ENCODE measurements at regions not wholly inside any gene's neighbourhood (a gene's known extent, or its start where the extent isn't known, plus 50 kb on each side); places are given as distances from the start of the nearest gene placed in this dataset.
"Not testable (repeated sequence)": the region's sequence is repeated elsewhere in the genome, so short reads cannot be mapped to it uniquely, and the experiment has no call there.

- H3K9me3 ChIP-seq (ENCODE audit: low read depth, low read length): no peaks in the 10 kb centered on the region
- H3K27me3 ChIP-seq (ENCODE audit: insufficient read depth, low read length): no peaks in the 10 kb centered on the region
- DNase-seq (ENCODE audit: insufficient read length, low spot score, missing footprints): no peak
- no peaks in the 10 kb centered on the region for H3K79me2 ChIP-seq (ENCODE audit: insufficient read depth, low read length)
- no peaks in the 10 kb centered on the region for H4K20me1 ChIP-seq (ENCODE audit: insufficient read depth, low read length)
- H3K4me1 ChIP-seq (ENCODE audit: insufficient read depth, low read length): peaks cover 29% of the 10 kb centered on the region
- H3K4me2 ChIP-seq (ENCODE audit: insufficient read depth, low read length): no peak overlapping the region
- no peak overlapping the region for H3K27ac ChIP-seq (ENCODE audit: low read depth, low read length)
- TF ChIP-seq CTCF (IDR thresholded peaks at IDR 0.05; ENCODE audit: extremely low read depth, low read depth, low read length): no peak
- H3K36me3 ChIP-seq (ENCODE audit: insufficient read depth, low read length): no peaks in the 10 kb centered on the region
- no peak overlapping the region for H3K4me3 ChIP-seq (ENCODE audit: insufficient read depth, low read length)
- H2AFZ ChIP-seq (ENCODE audit: low read length): no peak overlapping the region
Observed at GRCh38 chr13:50509167-50509566, 334.3 kb downstream of the DLEU7 start.

DNA sequence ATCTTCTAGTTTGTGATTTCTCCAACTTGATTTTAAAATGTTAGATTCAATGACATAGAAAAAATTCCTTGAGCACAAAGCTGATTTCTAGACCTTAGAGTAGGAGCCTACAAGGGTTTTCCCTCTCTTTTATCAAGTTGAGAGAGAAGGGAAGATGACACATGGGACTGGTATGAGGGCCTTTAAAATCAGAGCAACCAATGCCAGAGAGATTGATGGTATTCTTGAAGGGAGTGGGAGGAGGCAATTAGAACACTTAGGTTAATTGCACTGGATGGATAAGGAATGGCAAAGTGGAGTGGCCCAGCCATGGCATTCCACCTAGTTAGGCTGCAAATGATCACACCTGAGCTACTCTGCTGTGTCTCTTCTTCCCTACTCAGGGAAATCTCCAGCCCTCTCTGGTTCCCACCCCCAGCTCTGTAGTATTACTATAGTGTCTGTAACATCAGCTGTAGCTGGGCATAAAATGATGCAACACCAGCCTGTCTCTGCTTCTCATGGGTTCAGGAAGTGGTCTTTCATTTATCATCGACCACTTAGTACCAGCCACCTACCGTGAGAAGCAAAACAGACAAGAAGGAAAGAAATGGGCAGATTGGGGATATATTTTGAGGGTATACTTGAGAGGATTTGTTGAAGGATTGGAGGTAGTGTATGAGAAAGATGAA is 333.6 kb downstream of the DLEU7 start:
- Histone ChIP-seq H3K27me3 (ENCODE audit: insufficient read depth, low read length) (no peaks in the 10 kb centered on the region), H2AFZ (ENCODE audit: low read length) (no peak overlapping the region), H3K4me2 (ENCODE audit: insufficient read depth, low read length) (no peak overlapping the region), H3K9me3 (ENCODE audit: low read depth, low read length) (no peaks in the 10 kb centered on the region), H4K20me1 (ENCODE audit: insufficient read depth, low read length) (no peaks in the 10 kb centered on the region), H3K27ac (ENCODE audit: low read depth, low read length) (no peak overlapping the region), H3K4me1 (ENCODE audit: insufficient read depth, low read length) (peaks cover 29% of the 10 kb centered on the region), H3K4me3 (ENCODE audit: insufficient read depth, low read length) (no peak overlapping the region), H3K79me2 (ENCODE audit: insufficient read depth, low read length) (no peaks in the 10 kb centered on the region), H3K36me3 (ENCODE audit: insufficient read depth, low read length) (no peaks in the 10 kb centered on the region)
- no peak for TF ChIP-seq CTCF (IDR thresholded peaks at IDR 0.05; ENCODE audit: extremely low read depth, low read depth, low read length)
- no peak for DNase-seq (ENCODE audit: insufficient read length, low spot score, missing footprints)

DNA sequence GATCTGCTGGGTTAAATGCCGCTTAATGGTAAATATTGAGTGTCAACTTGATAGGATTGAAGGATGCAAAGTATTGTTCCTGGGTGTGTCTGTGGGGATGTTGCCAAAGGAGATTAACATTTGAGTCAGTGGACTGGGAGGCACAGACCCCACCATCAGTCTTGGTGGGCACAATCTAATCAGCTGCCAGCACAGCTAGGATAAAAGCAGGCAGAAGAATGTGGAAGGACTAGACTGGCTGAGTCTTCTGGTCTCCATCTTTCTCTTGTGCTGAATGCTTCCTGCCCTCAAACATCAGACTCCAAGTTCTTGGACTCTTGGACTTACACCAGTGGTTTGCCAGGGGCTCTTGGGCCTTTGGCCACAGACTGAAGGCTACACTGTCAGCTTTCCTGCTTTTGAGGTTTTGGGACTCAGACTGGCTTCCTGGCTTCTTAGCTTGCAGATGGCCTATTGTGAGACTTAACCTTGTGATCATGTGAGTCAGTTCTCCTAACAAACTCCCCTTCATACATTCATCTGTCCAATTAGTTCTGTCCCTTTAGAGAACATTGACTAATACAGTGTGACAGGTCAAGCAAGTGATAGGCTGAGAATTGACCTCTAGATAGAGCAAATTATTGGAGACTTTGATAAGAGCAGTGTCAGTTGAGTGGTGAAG is 332.5 kb downstream of the DLEU7 start:
- not testable (repeated sequence) for H3K27me3 ChIP-seq (ENCODE audit: insufficient read depth, low read length); H3K79me2 ChIP-seq (ENCODE audit: insufficient read depth, low read length); DNase-seq (ENCODE audit: insufficient read length, low spot score, missing footprints); H3K9me3 ChIP-seq (ENCODE audit: low read depth, low read length); H3K27ac ChIP-seq (ENCODE audit: low read depth, low read length); H2AFZ ChIP-seq (ENCODE audit: low read length); H4K20me1 ChIP-seq (ENCODE audit: insufficient read depth, low read length); H3K4me3 ChIP-seq (ENCODE audit: insufficient read depth, low read length); H3K36me3 ChIP-seq (ENCODE audit: insufficient read depth, low read length); H3K4me2 ChIP-seq (ENCODE audit: insufficient read depth, low read length)
- H3K4me1 ChIP-seq (ENCODE audit: insufficient read depth, low read length): peaks cover 29% of the 10 kb centered on the region

- H3K4me2 ChIP-seq (ENCODE audit: insufficient read depth, low read length): peak overlapping the region; percentile 87
- peaks cover 29% of the 10 kb centered on the region for H3K4me1 ChIP-seq (ENCODE audit: insufficient read depth, low read length)
- no peaks in the 10 kb centered on the region for H3K79me2 ChIP-seq (ENCODE audit: insufficient read depth, low read length)
- peak overlapping the region; percentile 95 for H2AFZ ChIP-seq (ENCODE audit: low read length)
- H3K36me3 ChIP-seq (ENCODE audit: insufficient read depth, low read length): no peaks in the 10 kb centered on the region
- H3K27me3 ChIP-seq (ENCODE audit: insufficient read depth, low read length): no peaks in the 10 kb centered on the region
- TF ChIP-seq CTCF (IDR thresholded peaks at IDR 0.05; ENCODE audit: extremely low read depth, low read depth, low read length): no peak
- no peaks in the 10 kb centered on the region for H3K9me3 ChIP-seq (ENCODE audit: low read depth, low read length)
- no peak for DNase-seq (ENCODE audit: insufficient read length, low spot score, missing footprints)
- H3K4me3 ChIP-seq (ENCODE audit: insufficient read depth, low read length): peak overlapping the region; percentile 64
- H4K20me1 ChIP-seq (ENCODE audit: insufficient read depth, low read length): no peaks in the 10 kb centered on the region
- peak overlapping the region; percentile 67 for H3K27ac ChIP-seq (ENCODE audit: low read depth, low read length)
Observed at GRCh38 chr13:50511877-50512341, 331.6 kb downstream of the DLEU7 start.

All from osteoblast (primary cell).